Activated CD8-positive, alpha-beta memory T cell treated with anti-CD3 and anti-CD28 coated beads, Interleukin-2, amount 10 ng/mL, durations not matched to agents 7 days and 5 days (primary cell): ENCODE measurements at regions not wholly inside any gene's neighbourhood (a gene's known extent, or its start where the extent isn't known, plus 50 kb on each side); places are given as distances from the start of the nearest gene placed in this dataset.
"Not testable (repeated sequence)": the region's sequence is repeated elsewhere in the genome, so short reads cannot be mapped to it uniquely, and the experiment has no call there.

ENCODE experiments used
- ATAC-seq: fragments of 150-1000 bp; cut with Tn5 transposase; one replicate; pipeline ENCODE4 v1.10.0; 2021; ENCODE audit warnings: moderate library complexity
- CTCF ChIA-PET: fragments of 350-600 bp; sonication (Branson Sonifier 250); formaldehyde crosslinking; loops from one replicate; lab custom pipeline; 2021; ENCODE audit warnings: antibody characterized with exemption; lab: Charles Lee
- DNase-seq: peaks from one replicate; pipeline ENCODE4 v3.0.0-alpha.2; 2020
- H3K27ac Mint-ChIP-seq: one replicate; pipeline ENCODE4 v1.8.0; 2021; ENCODE audit warnings: mild to moderate bottlenecking, mixed read lengths
- H3K27me3 Mint-ChIP-seq: one replicate; pipeline ENCODE4 v1.8.0; 2021; ENCODE audit warnings: mixed read lengths
- H3K36me3 Mint-ChIP-seq: one replicate; pipeline ENCODE4 v1.8.0; 2021; ENCODE audit warnings: mild to moderate bottlenecking, mixed read lengths
- H3K4me1 Mint-ChIP-seq: one replicate; pipeline ENCODE4 v1.8.0; 2021; ENCODE audit warnings: mixed read lengths
- H3K4me3 Mint-ChIP-seq: one replicate; pipeline ENCODE4 v1.8.0; 2021; ENCODE audit warnings: mild to moderate bottlenecking, moderate library complexity, mixed read lengths
- H3K9me3 Mint-ChIP-seq: one replicate; pipeline ENCODE4 v1.8.0; 2022; ENCODE audit warnings: low read depth, mixed read lengths

DNA sequence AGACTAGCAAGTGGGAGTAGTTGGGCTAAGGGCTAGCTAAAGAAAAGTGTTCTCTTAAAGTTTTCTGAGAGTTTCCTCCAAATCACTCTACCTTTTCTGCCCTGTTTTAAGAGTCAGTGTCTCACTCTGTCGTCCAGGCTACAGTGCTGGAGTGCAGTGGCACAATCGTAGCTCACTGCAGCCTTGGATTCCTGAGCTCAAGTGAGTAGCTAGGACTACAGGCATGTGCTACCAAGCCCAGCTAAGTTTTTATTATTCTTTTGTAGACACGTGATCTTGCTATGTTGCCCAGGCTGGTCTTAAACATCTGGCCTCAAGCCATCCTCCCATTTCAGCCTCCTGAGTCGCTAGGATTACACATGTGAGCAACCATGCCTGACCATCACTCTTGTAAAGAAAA, 378.9 kb downstream of the CAAP1 start:
- CTCF ChIA-PET, result no interaction called here
- no peaks in the 10 kb centered on the region for H3K27me3 Mint-ChIP-seq
- H3K36me3 Mint-ChIP-seq, result no peaks in the 10 kb centered on the region
- H3K4me3 Mint-ChIP-seq, result no peak overlapping the region
- DNase-seq, result no peak
- no peak overlapping the region for H3K27ac Mint-ChIP-seq
- H3K4me1 Mint-ChIP-seq, result no peaks in the 10 kb centered on the region
- H3K9me3 Mint-ChIP-seq, result peaks cover 6% of the 10 kb centered on the region
- ATAC-seq, result no peak

DNA sequence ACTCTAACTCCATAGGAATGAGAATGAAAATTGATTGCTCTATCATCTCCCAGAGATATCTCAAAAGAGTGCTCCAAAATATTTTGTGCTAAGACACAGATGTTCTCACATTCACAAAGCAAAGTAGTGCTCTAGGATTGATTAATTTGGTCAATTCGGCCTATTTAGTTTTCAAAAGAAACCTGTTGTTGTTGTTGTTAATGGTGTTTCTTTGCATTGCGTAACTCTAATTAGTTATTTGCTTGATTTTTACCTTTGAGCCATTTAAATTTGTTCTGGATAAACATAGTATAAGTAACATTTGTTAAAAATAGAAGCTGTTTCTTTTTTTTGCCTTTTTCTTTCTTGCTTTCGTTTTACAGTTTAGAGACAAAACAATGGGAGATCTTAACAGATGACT, 382.5 kb downstream of the CAAP1 start:
- no peaks in the 10 kb centered on the region for H3K4me1 Mint-ChIP-seq
- no peak for DNase-seq
- peaks cover 6% of the 10 kb centered on the region for H3K9me3 Mint-ChIP-seq
- H3K27ac Mint-ChIP-seq, result no peak overlapping the region
- H3K36me3 Mint-ChIP-seq, result no peaks in the 10 kb centered on the region
- CTCF ChIA-PET, result no interaction called here
- H3K27me3 Mint-ChIP-seq, result no peaks in the 10 kb centered on the region
- no peak overlapping the region for H3K4me3 Mint-ChIP-seq
- ATAC-seq, result no peak

DNA sequence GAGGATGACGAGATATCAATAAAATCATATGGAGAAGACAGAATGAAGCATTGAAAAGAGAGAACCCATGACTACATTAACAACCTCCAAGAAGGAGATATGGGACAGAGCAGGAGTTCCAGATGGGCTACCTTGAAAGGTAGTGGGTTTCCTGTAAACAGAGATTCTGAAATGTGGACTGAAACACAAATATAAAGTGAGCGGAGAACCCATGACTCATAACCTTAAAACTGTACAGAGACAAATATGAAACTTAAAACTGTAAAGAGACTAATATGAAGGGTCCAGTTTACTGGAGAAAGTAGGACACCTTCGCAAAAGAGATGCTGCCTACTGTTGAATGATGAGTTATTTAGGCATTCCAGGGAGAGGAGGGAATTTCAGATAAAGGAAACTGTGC, 383.7 kb downstream of the CAAP1 start:
- ATAC-seq (no peak), DNase-seq (no peak)
- H3K4me3 Mint-ChIP-seq, result no peak overlapping the region
- H3K36me3 Mint-ChIP-seq, result no peaks in the 10 kb centered on the region
- CTCF ChIA-PET, result no interaction called here
- no peaks in the 10 kb centered on the region for H3K27me3 Mint-ChIP-seq
- H3K4me1 Mint-ChIP-seq, result no peaks in the 10 kb centered on the region
- peaks cover 6% of the 10 kb centered on the region for H3K9me3 Mint-ChIP-seq
- no peak overlapping the region for H3K27ac Mint-ChIP-seq

DNA sequence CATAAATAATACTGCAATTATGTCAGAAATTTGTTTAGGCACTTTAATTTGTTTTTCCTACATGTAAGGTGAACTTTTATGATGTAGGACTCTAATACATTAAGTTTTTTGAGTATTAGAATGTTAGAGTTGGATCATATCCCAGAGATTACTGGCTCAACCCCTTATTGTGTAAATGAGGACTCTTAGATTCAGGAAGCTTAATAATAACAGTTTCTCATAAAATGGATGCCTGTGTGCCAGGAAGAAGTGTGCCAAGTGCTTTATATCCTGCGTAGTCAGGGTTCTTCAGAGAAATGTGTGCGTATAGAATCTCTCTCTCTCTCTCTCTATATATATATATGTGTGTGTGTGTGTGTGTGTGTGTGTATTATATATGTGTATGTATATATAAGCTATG, 388.5 kb downstream of the CAAP1 start:
- Mint-ChIP-seq H3K27ac (no peak overlapping the region), H3K4me3 (no peak overlapping the region), H3K4me1 (no peaks in the 10 kb centered on the region), H3K27me3 (no peaks in the 10 kb centered on the region), H3K9me3 (no peaks in the 10 kb centered on the region), H3K36me3 (no peaks in the 10 kb centered on the region)
- DNase-seq (no peak), ATAC-seq (no peak)
- CTCF ChIA-PET, result no interaction called here

DNA sequence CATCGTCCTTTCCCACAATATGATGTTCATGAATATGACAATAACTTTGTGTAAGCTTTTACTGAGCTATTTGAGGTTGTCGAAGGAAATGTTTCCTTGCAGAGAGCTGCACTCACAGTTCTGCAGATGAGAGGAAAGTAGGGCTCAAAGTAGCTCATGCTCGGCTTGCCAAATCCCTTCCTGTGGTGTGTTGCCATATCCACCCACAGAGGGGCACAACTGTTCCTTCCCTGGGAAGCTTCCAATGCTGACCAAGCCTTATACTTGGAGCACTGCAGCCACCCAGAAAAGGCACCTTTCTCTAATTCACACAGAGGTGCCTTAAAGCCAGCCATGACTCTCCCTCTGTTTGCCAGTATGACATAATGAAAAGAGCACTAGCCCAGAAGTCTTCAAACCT, 390.3 kb downstream of the CAAP1 start:
- Mint-ChIP-seq H3K36me3 (no peaks in the 10 kb centered on the region), H3K27ac (no peak overlapping the region), H3K4me3 (no peak overlapping the region), H3K9me3 (no peaks in the 10 kb centered on the region), H3K4me1 (no peaks in the 10 kb centered on the region), H3K27me3 (no peaks in the 10 kb centered on the region)
- ATAC-seq (no peak), DNase-seq (no peak)
- CTCF ChIA-PET, result no interaction called here

DNA sequence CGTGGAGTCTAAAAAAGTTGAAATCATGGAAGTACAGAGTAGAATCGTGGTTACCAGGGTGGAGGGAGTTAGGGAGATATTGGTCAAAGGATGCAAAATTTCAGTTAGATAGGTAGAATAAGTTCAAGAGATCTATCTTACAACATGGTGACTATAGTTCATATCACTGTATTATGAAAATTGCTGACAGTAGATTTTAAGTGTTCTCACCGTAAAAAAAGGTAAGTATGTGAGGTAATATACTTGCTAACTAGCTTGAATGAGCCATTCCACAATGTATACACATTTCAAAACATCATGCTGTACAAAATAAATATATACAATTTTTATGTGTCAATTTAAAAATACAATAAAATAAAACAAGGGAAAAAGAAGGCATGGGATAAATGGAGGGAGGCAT, 392.1 kb downstream of the CAAP1 start:
- no peak overlapping the region for H3K27ac Mint-ChIP-seq
- ATAC-seq (no peak), DNase-seq (no peak)
- H3K9me3 Mint-ChIP-seq, result peaks cover 2% of the 10 kb centered on the region
- H3K27me3 Mint-ChIP-seq, result no peaks in the 10 kb centered on the region
- H3K4me1 Mint-ChIP-seq, result no peaks in the 10 kb centered on the region
- no peak overlapping the region for H3K4me3 Mint-ChIP-seq
- CTCF ChIA-PET, result no interaction called here
- no peaks in the 10 kb centered on the region for H3K36me3 Mint-ChIP-seq

DNA sequence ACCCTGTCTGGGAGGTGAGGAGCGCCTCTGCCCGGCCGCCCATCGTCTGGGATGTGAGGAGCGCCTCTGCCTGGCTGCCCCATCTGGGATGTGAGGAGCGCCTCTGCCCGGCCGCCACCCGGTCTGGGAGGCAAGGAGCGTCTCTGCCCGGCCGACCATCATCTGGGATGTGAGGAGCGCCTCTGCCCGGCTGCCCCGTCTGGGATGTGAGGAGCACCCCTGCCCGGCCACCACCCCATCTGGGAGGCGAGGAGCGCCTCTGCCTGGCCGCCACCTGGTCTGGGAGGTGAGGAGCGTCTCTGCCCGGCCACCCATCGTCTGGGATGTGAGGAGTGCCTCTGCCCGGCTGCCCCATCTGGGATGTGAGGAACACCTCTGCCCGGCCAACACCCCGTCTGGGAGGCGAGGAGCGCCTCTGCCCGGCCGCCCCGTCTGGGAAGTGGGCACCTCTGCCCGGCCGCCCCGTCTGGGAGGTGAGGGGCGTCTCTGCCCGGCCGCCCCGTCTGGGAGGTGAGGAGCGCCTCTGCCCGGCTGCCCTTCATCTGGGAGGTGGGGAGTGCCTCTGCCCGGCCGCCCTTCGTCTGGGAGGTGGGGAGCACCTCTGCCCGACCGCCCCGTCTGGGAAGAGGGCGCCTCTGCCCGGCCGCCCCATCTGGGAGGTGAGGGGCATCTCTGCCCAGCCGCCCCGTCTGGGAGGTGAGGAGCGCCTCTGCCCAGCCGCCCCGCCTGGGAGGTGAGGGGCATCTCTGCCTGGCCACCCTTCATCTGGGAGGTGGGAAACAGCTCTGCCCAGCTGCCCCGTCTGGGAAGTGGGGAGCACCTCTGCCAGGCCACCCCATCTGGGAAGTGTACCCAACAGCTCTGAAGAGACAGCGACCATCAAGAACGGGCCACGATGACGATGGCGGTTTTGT, 399.7 kb downstream of the CAAP1 start:
- CTCF ChIA-PET, H3K27me3 Mint-ChIP-seq, H3K36me3 Mint-ChIP-seq, DNase-seq, ATAC-seq, H3K4me3 Mint-ChIP-seq, H3K27ac Mint-ChIP-seq, H3K9me3 Mint-ChIP-seq, H3K4me1 Mint-ChIP-seq: not testable (repeated sequence)

DNA sequence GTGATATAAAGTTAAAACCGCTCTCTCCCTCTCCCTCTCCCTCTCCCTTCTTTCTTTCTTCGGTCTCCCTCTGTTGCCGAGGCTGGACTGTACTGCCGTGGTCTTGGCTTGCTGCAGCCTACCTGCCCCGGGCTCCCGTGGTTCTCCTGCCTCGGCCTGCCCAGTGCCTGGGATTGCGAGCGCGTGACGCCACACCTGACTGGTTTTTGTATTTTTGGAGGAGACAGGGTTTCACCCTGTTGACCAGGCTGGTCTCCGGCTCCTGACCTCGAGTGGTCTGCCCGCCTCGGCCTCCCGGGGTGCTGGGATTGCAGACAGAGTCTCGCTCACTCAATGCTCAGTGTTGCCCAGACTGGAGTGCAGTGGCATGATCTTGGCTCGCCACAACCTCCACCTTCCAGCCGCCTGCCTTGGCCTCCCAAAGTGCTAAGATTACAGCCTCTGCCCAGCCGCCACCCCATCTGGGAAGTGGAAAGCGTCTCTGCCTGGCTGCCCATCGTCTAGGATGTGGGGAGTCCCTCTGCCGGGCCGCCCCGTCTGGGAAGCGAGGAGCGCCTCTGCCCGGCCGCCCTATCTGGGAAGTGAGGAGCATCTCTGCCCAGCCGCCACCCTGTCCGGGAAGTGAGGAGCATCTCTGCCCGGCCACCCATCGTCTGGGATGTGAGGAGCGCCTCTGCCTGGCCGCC, 400.5 kb downstream of the CAAP1 start:
- H3K27me3 Mint-ChIP-seq, H3K4me1 Mint-ChIP-seq, DNase-seq, H3K27ac Mint-ChIP-seq, H3K4me3 Mint-ChIP-seq, H3K36me3 Mint-ChIP-seq, CTCF ChIA-PET, ATAC-seq, H3K9me3 Mint-ChIP-seq: not testable (repeated sequence)

DNA sequence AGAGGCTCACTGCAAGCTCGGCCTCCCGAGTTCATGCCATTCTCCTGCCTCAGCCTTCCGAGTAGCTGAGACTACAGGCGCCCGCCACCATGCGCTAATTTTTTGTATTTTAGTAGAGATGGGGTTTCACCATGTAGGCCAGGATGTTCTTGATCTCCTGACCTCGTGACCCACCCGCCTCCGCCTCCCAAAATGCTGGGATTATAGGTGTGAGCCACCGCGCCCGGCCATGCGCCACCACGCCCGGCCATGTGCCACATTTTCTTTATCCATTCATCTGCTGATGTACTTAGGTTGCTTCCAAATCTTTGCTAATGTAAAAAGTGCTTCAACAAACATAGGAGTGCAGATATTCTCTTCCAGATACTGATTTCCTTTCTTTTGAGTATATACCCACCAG, 408.6 kb downstream of the CAAP1 start:
- CTCF ChIA-PET, result no interaction called here
- no peaks in the 10 kb centered on the region for H3K4me1 Mint-ChIP-seq
- no peak for ATAC-seq
- H3K9me3 Mint-ChIP-seq, result peaks cover 3% of the 10 kb centered on the region
- no peak overlapping the region for H3K27ac Mint-ChIP-seq
- DNase-seq, result no peak
- no peaks in the 10 kb centered on the region for H3K27me3 Mint-ChIP-seq
- no peaks in the 10 kb centered on the region for H3K36me3 Mint-ChIP-seq
- no peak overlapping the region for H3K4me3 Mint-ChIP-seq

DNA sequence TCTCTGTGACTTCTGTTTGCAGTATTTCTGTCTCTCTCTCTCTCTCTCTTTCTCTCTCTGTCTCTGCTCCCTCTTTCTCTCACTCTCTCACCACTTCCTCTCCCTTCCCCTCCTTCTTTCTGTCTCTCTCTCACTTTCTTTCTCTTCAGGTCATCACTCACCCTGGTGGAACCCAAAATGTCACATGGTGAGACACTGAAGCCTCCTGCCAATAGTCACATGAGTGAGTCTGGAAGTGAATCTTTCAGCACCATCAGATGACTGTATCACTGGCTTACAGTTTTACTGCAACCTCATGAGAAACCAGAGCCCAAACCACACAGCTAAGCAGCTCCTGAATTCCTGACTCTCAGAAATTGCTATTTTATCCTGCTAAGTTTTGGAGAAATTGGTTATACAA, 414.6 kb downstream of the CAAP1 start:
- no peak for ATAC-seq
- Mint-ChIP-seq H3K36me3 (no peaks in the 10 kb centered on the region), H3K4me3 (no peak overlapping the region), H3K27me3 (no peaks in the 10 kb centered on the region), H3K27ac (no peak overlapping the region), H3K4me1 (no peaks in the 10 kb centered on the region), H3K9me3 (peaks cover 14% of the 10 kb centered on the region)
- DNase-seq, result no peak
- CTCF ChIA-PET, result no interaction called here

DNA sequence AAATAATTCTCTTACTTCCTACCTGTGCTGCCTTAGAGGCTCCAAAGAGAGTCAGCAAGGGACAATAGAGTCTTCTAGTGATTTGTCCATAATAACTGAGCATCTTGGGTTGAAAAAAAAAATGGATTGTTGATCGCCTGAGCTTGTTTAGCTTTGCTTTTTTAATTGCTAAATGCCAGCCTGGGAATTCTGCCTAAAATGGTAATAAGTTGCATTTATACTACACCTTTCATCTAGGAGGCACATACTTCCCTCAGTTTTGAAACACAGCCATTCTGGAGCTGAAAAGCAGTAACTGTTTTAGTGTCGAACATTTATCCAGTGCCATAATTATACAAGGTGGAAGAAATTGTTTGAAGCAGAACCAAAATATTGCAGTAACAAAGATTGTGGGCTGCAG, 421.3 kb downstream of the CAAP1 start:
- no peaks in the 10 kb centered on the region for H3K27me3 Mint-ChIP-seq

DNA sequence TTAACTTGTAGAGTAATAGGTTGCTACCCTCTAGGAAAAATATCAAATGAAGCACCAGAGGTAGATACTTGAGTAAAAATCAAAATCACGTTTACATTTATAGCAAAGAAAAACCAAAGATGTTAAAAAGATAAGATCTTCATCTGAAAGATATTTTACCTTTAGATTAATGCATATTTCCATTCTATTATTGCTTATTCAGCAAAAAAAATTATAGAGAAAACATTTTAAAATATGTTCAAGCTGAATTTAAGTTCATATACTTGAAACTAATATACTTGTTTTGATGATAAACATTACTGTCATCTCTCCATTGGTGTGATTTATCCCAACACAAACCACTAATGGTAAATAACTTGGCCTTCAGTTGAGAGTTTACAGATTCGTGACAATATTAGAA, 422.3 kb downstream of the CAAP1 start:
- no peak for DNase-seq
- no peak overlapping the region for H3K27ac Mint-ChIP-seq
- CTCF ChIA-PET, result no interaction called here
- no peaks in the 10 kb centered on the region for H3K36me3 Mint-ChIP-seq
- peaks cover 7% of the 10 kb centered on the region for H3K9me3 Mint-ChIP-seq
- no peaks in the 10 kb centered on the region for H3K27me3 Mint-ChIP-seq
- no peak for ATAC-seq
- no peaks in the 10 kb centered on the region for H3K4me1 Mint-ChIP-seq
- no peak overlapping the region for H3K4me3 Mint-ChIP-seq

More for the DNA sequence above, 421.3 kb downstream of the CAAP1 start:
- CTCF ChIA-PET, result no interaction called here
- ATAC-seq (no peak), DNase-seq (no peak)
- Mint-ChIP-seq H3K27ac (no peak overlapping the region), H3K36me3 (no peaks in the 10 kb centered on the region), H3K4me3 (no peak overlapping the region), H3K9me3 (peaks cover 11% of the 10 kb centered on the region), H3K4me1 (no peaks in the 10 kb centered on the region)

DNA sequence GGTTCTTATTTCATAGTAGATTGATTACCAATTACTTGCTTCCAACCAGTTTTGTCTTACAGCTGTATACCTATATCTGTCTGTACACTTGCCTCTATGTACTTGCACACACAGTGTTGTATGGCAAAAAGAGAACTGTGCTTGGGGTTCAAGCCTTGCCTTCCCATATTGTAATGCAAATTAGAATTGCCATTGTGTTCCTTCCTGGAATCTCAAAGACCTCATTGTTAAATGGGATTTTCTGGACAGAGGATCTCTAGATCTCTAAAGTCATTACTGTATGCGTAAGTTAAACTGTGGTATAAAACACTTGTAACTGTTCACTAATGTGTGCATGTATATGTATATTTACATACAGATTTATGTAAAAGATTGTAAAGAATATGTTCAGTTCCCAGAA, 428.8 kb downstream of the CAAP1 start:
- DNase-seq (no peak), ATAC-seq (no peak)
- H3K27ac Mint-ChIP-seq, result no peak overlapping the region
- CTCF ChIA-PET, result no interaction called here
- no peaks in the 10 kb centered on the region for H3K36me3 Mint-ChIP-seq
- H3K4me3 Mint-ChIP-seq, result no peak overlapping the region
- H3K27me3 Mint-ChIP-seq, result no peaks in the 10 kb centered on the region
- H3K4me1 Mint-ChIP-seq, result no peaks in the 10 kb centered on the region
- H3K9me3 Mint-ChIP-seq, result peaks cover 10% of the 10 kb centered on the region

DNA sequence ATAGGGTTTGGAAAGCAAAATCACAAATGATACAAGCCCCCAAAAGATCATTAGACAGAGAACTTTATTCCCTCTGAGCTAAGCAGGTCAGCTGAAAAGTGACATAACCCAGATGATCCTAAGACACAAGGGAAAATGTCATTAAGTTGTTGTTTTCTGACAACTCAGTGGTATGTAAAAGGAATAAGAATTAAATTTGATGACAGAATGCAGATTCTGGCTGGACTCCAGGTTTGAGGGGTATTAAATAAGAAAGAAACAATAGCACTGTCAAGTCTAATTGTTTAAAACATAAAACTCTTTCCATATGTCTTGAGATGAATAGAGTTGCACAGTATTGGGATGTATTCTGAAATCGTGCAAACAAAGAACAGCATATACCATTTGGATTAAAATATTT, 429.9 kb downstream of the CAAP1 start:
- DNase-seq (no peak), ATAC-seq (no peak)
- CTCF ChIA-PET, result no interaction called here
- Mint-ChIP-seq H3K36me3 (no peaks in the 10 kb centered on the region), H3K4me1 (no peaks in the 10 kb centered on the region), H3K27ac (no peak overlapping the region), H3K9me3 (peaks cover 12% of the 10 kb centered on the region), H3K27me3 (no peaks in the 10 kb centered on the region), H3K4me3 (no peak overlapping the region)
